NT2/D1 (cell line): ENCODE measurements at regions not wholly inside any gene's neighbourhood (a gene's known extent, or its start where the extent isn't known, plus 50 kb on each side); places are given as distances from the start of the nearest gene placed in this dataset.

ENCODE experiments used
- YY1 ChIP-seq: IDR thresholded peaks from 2 replicates; pipeline ENCODE4 v1.6.1; 2011; ENCODE audit not compliant: insufficient read length, insufficient read depth
- ZNF274 ChIP-seq: IDR thresholded peaks from 2 replicates; pipeline ENCODE4 v1.6.1; 2011; ENCODE audit warnings: mild to moderate bottlenecking, low read depth, low read length

- TF ChIP-seq ZNF274 (no peak), YY1 (no peak)
Observed at GRCh38 chr13:74464670-74465069, 330.5 kb upstream of the KLF12 start.
